ENCODE measurements at regions not wholly inside any gene's neighbourhood (a gene's known extent, or its start where the extent isn't known, plus 50 kb on each side); places are given as distances from the start of the nearest gene placed in this dataset.

GRCh38 chr18:29596959-29597358, 1420.0 kb upstream of the CDH2 start:
- ChIA-PET POLR2A (ENCODE audit: partially characterized antibody) (no interaction called here), CTCF (ENCODE audit: partially characterized antibody) (no interaction called here)
- Histone ChIP-seq H3K27ac (ENCODE audit: low read depth, low read length) (no peak overlapping the region), H3K79me2 (ENCODE audit: control insufficient read depth in 1 of 2, insufficient read depth in 2 of 2, low read length in 2 of 2) (no peaks in the 10 kb centered on the region), H3K23me2 (ENCODE audit: low read depth, low read length) (no peaks in the 10 kb centered on the region), H2AK5ac (ENCODE audit: low read depth, low read length) (no peak overlapping the region), H3K18ac (ENCODE audit: extremely low read depth, low read length) (no peak overlapping the region), H2BK5ac (ENCODE audit: low read depth, low read length) (no peak overlapping the region), H4K91ac (replicated peaks; ENCODE audit: insufficient read length, low read length) (no peak overlapping the region), H3K56ac (replicated peaks; ENCODE audit: insufficient read length, low read depth, low read length) (no peak overlapping the region), H3K14ac (ENCODE audit: insufficient read length) (no peak overlapping the region), H2BK20ac (ENCODE audit: low read length) (no peak overlapping the region), H3K4me3 (ENCODE audit: extremely low read depth in 1 of 4, insufficient read depth in 2 of 4, low read depth in 3 of 4, low read length in 4 of 4) (no peak overlapping the region), H3K4ac (replicated peaks; ENCODE audit: insufficient read length, low read depth, low read length) (no peak overlapping the region), H3K9me3 (ENCODE audit: insufficient read depth in 2 of 2, low read depth in 1 of 2, low read length in 1 of 2) (no peaks in the 10 kb centered on the region), H3K4me1 (replicated peaks in 1 of 4; ENCODE audit: control insufficient read depth in 3 of 4, insufficient read depth in 4 of 4, low read length in 3 of 4) (no peaks in the 10 kb centered on the region), H4K5ac (ENCODE audit: insufficient read length, low read depth, low read length) (no peak overlapping the region), H3K4me2 (ENCODE audit: insufficient read depth in 1 of 2, low read depth in 2 of 2, low read length in 2 of 2) (no peak overlapping the region), H4K8ac (ENCODE audit: extremely low read depth, insufficient read depth, low read length) (no peak overlapping the region), H3K9ac (replicated peaks in 1 of 4; ENCODE audit: extremely low read depth in 1 of 4, low read depth in 3 of 4, low read length in 3 of 4) (no peak overlapping the region), H2BK120ac (replicated peaks; ENCODE audit: low read depth, low read length) (no peak overlapping the region), H2BK15ac (ENCODE audit: low read length) (no peak overlapping the region), H3K27me3 (replicated peaks in 1 of 4; ENCODE audit: control insufficient read depth in 3 of 4, extremely low read depth in 1 of 4, insufficient read depth in 3 of 4, low read length in 3 of 4) (no peaks in the 10 kb centered on the region), H2BK12ac (ENCODE audit: low read depth, low read length) (no peak overlapping the region), H3K79me1 (ENCODE audit: low read depth, low read length) (no peaks in the 10 kb centered on the region), H2AFZ (ENCODE audit: low read length) (no peak overlapping the region), H4K20me1 (replicated peaks in 1 of 2; ENCODE audit: control insufficient read depth in 1 of 2, insufficient read depth in 2 of 2, low read length in 2 of 2) (no peaks in the 10 kb centered on the region), H3K36me3 (ENCODE audit: control insufficient read depth in 2 of 4, insufficient read depth in 4 of 4, low read length in 3 of 4) (no peaks in the 10 kb centered on the region), H3K23ac (ENCODE audit: insufficient read length) (no peak overlapping the region)
- FAIRE-seq (no peak), DNase-seq (ENCODE audit: low read depth in 1 of 2, low spot score in 2 of 2) (no peak)
- 90% methylated on average over 5 of the region's 5 CpGs; no CpG with 5 or more reads in 1 of the 2 experiments for WGBS, 2 experiments (ENCODE audit: extremely low coverage in 1 of 2, insufficient coverage in 1 of 2, insufficient read length in 1 of 2, insufficient replicate concordance in 2 of 2, low coverage in 1 of 2, low lambda C conversion rate in 2 of 2, missing lambda C conversion rate in 1 of 2)
- TF ChIP-seq GABPA (IDR thresholded peaks at IDR 0.05; ENCODE audit: borderline replicate concordance, insufficient read depth, low read length) (no peak), POU5F1 (IDR thresholded peaks at IDR 0.05; ENCODE audit: low read depth, low read length) (no peak), SP2 (IDR thresholded peaks at IDR 0.05; ENCODE audit: low read length) (no peak), POLR2AphosphoS5 (IDR thresholded peaks at IDR 0.05; ENCODE audit: low read depth, low read length) (no peak), CTCF (IDR thresholded peaks at IDR 0.05; ENCODE audit: control extremely low read depth in 1 of 3, insufficient read depth in 1 of 3, low read depth in 1 of 3, low read length in 3 of 3) (no peak), NANOG (IDR thresholded peaks at IDR 0.05; ENCODE audit: insufficient read depth, low read depth, low read length, poor library complexity, severe bottlenecking) (no peak), SIRT6 (IDR thresholded peaks at IDR 0.05; ENCODE audit: low read length) (no peak)
